SK-N-MC (cell line): ENCODE measurements at regions not wholly inside any gene's neighbourhood (a gene's known extent, or its start where the extent isn't known, plus 50 kb on each side); places are given as distances from the start of the nearest gene placed in this dataset.

Source experiments
- EZH2 ChIP-seq: fragments of 200-600 bp; sonication (generic); IDR thresholded peaks from one replicate; pipeline ENCODE4 v1.6.1; 2017; ENCODE audit warnings: antibody characterized with exemption
- POLR2AphosphoS5 ChIP-seq: IDR thresholded peaks from 2 replicates; pipeline ENCODE4 v1.6.1; 2012; ENCODE audit warnings: mild to moderate bottlenecking, low read depth, low read length, borderline replicate concordance

GRCh38 chr7:131182446-131183058 lies 145.1 kb upstream of the MKLN1 start:
- TF ChIP-seq POLR2AphosphoS5 (no peak), EZH2 (no peak)
